Urothelium cell line (cell line): ENCODE measurements at regions not wholly inside any gene's neighbourhood (a gene's known extent, or its start where the extent isn't known, plus 50 kb on each side); places are given as distances from the start of the nearest gene placed in this dataset.

ENCODE experiments used
- DNase-seq: peaks from one replicate; pipeline ENCODE4 v3.0.0; 2011; ENCODE audit warnings: low spot score, mixed read lengths
- FAIRE-seq: peaks from 2 replicates; lab custom pipeline; 2011; peaks lifted over from hg19 to GRCh38; lab: Jason Lieb, UNC

DNA sequence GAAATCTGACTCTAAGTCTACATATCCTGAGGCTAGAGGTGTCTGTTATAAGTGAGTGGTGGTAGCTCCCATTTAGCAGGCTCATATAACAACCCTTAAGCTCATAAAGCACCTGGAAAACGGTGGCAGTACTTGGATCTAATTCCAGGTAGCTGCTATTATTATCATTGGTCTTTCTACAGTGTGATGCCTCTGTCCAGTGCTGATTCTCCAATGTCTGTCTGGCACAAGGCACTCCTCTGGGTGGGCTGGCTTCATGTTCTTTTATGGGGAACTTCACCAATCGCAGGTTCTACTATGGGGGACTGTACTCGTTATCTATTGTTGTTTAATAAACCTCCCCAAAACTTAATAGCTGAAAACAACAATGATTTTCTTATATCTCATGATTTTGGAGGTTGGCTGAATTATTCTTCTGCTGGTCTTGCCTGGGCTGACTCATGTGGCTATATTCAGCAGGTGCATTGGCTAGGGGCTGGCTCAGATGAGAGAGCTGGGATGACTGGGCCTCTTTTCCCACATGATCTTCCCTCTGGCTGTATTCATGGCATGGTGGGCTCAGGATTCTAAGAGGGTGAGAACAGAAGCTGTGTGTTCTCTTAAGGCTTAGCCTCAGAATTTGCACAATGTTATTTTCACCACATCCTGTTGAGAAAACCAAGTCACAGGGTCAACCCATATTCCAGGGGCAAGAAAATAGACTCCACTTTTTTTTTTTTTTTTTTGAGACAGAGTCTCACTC is 93.0 kb upstream of the PCGF5 start:
- no peak for FAIRE-seq
- DNase-seq, result peak; percentile 21

DNA sequence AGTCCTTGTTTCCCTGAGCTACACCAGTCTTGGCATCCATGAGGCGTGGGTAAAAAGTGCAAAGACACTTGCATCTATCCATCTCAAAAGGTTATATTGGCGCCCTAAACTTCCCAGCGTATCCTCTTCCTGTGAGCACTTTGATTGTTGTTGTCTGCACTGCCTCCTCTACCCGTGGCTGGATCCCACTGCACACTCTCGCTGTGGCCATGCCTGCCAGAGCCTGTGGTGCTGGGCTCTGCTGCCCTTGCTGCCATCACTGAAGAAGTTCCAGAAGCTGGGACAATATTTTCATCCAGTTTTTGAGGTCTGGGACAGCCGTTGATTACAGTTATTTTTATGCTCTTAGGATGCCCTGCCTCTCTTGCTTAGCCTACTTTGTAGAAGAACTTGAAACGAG is 85.3 kb upstream of the PCGF5 start:
- DNase-seq, result no peak
- no peak for FAIRE-seq

GRCh38 chr10:91137011-91137643 is 83.3 kb upstream of the PCGF5 start:
- DNase-seq, result no peak
- no peak for FAIRE-seq

DNA sequence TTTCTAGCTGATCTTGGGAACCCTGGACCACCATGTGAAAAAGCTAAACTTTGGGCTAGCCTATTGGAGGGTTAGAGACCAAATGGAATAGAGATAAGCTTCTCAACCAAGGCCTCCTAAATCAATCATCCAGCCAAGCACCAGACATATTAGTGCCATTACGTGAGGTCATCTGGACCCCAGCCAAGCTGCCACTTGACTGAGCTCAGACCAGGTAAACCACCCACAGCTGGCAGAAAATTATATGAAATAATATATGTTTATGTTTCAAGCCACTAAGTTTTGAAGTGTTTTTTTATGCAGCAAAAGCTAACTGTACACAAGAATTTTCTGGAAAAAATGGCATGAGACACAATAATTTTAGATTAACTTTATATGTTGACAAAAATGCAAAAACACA is 82.6 kb upstream of the PCGF5 start:
- FAIRE-seq (no peak), DNase-seq (no peak)

- DNase-seq (no peak), FAIRE-seq (no peak)
These were observed 79.4 kb upstream of the PCGF5 start for GRCh38 chr10:91140995-91141549.

GRCh38 chr10:91144961-91145360 is 75.5 kb upstream of the PCGF5 start:
- DNase-seq (no peak), FAIRE-seq (no peak)

- DNase-seq (no peak), FAIRE-seq (no peak)
These were observed 74.3 kb upstream of the PCGF5 start for GRCh38 chr10:91146146-91146545.

GRCh38 chr10:91149550-91149949 is 70.9 kb upstream of the PCGF5 start:
- no peak for FAIRE-seq
- DNase-seq, result no peak

DNA sequence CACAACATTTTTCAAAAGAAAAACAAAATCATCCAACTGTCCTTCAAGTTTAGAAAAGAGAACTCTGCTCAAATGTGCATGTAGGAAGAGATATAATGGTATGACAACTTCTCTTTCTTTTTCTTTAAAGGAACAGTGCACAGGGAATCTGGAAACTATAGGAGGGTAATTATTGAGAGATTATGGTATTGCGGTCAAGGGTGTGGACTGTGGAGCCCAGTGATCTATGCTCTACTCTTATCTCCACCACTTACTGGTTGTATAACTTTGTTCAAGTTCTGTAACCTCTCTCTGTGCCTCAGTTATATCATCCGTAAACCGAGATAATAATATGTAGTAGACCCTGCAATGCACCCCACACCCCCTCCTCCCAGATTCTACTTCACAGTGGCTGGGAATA is 69.8 kb upstream of the PCGF5 start:
- no peak for FAIRE-seq
- DNase-seq, result no peak

- no peak for DNase-seq
- FAIRE-seq, result no peak
These were observed 67.0 kb upstream of the PCGF5 start for GRCh38 chr10:91153508-91153907.

- FAIRE-seq (no peak), DNase-seq (no peak)
These were observed 65.6 kb upstream of the PCGF5 start for GRCh38 chr10:91154842-91155241.

DNA sequence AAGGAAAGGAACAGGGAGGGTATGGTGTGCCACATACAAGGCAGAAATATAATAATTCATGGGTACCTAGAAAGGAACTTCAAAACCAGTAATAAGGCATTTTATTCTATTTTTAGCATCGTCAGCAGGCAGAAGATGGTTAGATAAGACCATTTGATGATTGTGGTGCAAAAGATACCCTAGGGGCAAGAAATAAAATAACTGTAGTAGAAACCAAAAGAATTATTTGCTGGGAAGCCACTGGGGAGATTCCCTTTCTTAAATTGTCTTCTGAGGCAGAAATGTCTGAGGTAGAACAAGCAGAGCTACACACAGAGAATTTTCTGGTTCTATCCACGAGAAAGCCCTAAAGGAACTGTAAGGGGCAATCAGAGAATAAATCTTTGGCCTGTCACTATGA is 64.3 kb upstream of the PCGF5 start:
- FAIRE-seq (no peak), DNase-seq (no peak)

DNA sequence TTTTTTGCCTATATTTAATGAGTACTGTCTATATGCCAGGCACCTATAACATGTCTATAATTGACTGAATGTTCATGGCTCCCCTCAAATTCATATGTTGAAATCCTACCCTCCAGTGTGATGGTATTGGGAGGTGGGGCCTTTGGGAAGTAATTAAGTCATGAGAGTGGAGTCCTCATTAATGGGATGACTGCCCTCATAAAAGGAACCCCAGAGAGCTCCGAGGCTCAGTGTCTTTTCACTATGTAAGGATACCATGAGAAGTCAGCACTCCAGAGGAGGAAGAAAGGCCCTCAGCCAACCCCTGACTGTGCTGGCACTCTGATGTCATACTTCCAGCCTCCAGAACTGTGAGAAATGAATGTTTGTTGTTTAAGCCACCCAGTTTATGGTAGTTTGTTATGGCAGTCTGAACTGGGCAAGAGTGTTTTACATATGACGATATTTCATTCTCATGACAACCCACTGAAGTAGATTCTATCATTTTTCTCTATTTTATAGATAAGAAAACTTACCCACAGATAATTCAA is 61.1 kb upstream of the PCGF5 start:
- FAIRE-seq (no peak), DNase-seq (no peak)

- DNase-seq (peak; percentile 20), FAIRE-seq (no peak)
These were observed 58.4 kb upstream of the PCGF5 start for GRCh38 chr10:91162050-91162494.

- FAIRE-seq, result no peak
- DNase-seq, result peak; percentile 65
These were observed 57.8 kb upstream of the PCGF5 start for GRCh38 chr10:91162495-91163268.

- DNase-seq, result peak; percentile 53
- FAIRE-seq, result no peak
These were observed 57.1 kb upstream of the PCGF5 start for GRCh38 chr10:91163269-91163868.

DNA sequence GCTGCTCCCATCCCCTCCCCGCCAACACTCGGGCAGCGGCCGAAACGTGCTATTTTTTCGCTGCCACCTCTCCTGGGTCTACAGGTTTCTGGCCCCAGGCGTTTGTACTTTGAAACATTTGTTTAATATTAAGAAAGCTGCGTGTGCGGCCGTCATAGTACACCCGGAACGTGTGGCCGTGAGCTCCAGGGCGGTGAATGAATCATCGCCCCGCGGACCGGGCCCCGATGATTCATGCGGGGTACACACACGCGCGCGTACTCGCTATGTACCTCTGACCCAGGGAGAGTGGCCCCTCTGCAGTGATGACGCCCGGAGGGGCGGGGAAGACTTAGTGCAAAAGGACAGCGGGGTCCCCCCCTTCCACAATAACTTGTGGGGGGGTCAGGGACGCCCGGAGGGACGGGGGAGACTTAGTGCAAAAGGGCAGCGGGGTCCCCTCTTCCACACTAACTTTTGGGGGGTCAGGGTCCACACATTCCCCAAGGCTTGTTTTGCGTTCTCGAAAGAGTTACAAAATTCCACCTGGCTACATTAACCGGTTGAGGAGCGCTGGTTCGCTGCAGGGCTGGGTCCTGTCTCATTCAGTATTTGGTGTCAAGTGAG is 56.5 kb upstream of the PCGF5 start:
- DNase-seq, result peak; percentile 62
- FAIRE-seq, result peak; percentile 46

DNA sequence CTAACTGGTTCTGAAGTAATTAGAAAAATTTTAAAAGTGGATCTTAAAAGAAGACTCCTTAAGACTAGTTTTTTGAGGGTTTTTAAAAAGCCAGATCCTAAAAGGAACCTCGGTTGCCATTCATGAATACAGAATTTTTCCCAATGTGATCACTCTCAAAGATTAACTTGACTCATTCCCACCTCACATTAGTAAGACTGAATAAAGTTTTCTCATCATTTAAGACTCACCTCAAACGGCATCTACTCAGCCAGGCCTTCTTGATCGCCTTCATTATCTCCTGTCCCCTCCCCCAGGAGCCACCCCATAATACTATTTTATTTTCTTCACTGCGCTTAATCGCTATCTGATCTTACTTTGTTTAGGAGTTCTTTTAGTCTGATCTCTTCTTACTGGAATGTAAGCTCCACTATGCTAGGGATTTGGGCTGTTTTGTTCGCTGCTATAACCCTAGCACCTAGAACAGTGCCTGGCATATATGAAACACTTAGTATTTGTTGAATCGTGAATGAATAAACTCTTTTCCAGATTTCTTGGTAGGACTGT is 55.9 kb upstream of the PCGF5 start:
- FAIRE-seq, result no peak
- no peak for DNase-seq

GRCh38 chr10:91167406-91167805 is 53.1 kb upstream of the PCGF5 start:
- DNase-seq (no peak), FAIRE-seq (no peak)

DNA sequence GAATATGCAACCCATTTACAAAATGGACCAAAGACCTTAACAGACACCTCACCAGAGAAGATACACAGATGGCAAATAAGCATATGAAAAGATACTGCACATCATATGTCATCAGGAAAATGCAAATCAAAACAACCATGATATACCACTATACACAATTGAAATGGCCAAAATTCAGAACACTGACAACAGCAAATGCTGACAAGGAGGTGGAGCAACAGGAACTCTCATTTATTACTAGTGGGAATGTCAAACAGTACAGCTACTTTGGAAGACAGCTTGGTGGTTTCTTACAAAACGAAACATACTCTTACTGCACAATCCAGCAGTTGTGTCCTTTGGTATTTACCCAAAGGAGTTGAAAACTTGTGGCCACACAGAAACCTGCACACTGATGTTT is 50.0 kb upstream of the PCGF5 start:
- DNase-seq, result no peak
- FAIRE-seq, result no peak
